ENCODE measurements at regions not wholly inside any gene's neighbourhood (a gene's known extent, or its start where the extent isn't known, plus 50 kb on each side); places are given as distances from the start of the nearest gene placed in this dataset.

DNA sequence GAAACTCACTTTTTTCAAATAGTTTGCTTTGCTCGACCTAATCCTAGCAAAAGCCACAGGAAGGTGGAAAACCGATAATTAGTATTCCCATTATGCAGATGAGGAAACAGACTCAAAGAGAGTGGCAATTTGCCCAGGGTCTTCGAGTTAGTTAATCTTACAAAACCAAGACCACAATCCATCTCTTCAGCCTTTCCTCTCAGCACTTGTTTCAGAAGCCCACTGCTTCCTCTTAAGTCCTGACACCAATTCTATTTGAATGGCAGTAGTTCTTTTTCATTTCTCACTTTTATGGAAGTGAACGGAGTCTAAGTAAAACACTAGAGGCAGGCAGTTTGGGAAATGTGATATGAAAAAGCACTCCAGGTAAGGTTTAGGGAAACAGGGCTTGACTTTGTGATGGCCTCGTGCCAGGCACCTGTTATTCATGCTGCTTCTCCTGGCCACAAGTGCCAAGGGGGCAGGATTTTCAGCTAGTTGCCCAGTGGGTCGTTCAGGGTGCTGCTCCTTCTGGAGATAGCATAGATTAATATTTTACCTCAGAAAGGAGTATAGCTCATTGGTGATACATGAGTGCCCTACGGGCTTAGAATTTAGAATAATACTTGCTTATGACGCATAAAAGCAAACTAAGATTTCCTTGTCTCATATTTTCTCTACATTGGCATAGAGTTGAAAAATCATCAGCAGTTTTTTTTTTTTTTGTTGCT, 76.6 kb upstream of the NRIP1 start:
- H3K4me2 ChIP-seq (ENCODE audit: low read length): no peak overlapping the region
- no peaks in the 10 kb centered on the region for H3K36me3 ChIP-seq (ENCODE audit: insufficient read depth, low read length)
- H3K27me3 ChIP-seq (ENCODE audit: insufficient read depth, low read length): peaks cover 6% of the 10 kb centered on the region
- FAIRE-seq (no peak), DNase-seq (ENCODE audit: low read depth) (no peak)
- H3K9ac ChIP-seq (ENCODE audit: low read length): no peak overlapping the region
- no peak for TF ChIP-seq EZH2 (IDR thresholded peaks at IDR 0.05; ENCODE audit: insufficient read depth, low read length)
- TF ChIP-seq CTCF (IDR thresholded peaks at IDR 0.05; ENCODE audit: insufficient read depth, low read depth, low read length): no peak
- H4K20me1 ChIP-seq (ENCODE audit: insufficient read depth, low read length): no peaks in the 10 kb centered on the region
- Mint-ChIP-seq H3K27me3 (ENCODE audit: low read depth, unreplicated experiment) (peaks cover 4% of the 10 kb centered on the region), H3K4me3 (ENCODE audit: unreplicated experiment) (no peak overlapping the region), H3K4me1 (ENCODE audit: low read depth, unreplicated experiment) (peaks cover 4% of the 10 kb centered on the region), H3K27ac (ENCODE audit: unreplicated experiment) (no peak overlapping the region), H3K9me3 (ENCODE audit: unreplicated experiment) (no peaks in the 10 kb centered on the region), H3K36me3 (ENCODE audit: low read depth, unreplicated experiment) (no peaks in the 10 kb centered on the region)
- no peaks in the 10 kb centered on the region for H3K79me2 ChIP-seq (ENCODE audit: insufficient read depth, low read length)
- no peaks in the 10 kb centered on the region for H3K9me3 ChIP-seq (ENCODE audit: insufficient read depth, low read depth, low read length)
- no peak overlapping the region for H3K27ac ChIP-seq (ENCODE audit: low read depth, low read length)
- H3K4me1 ChIP-seq (ENCODE audit: insufficient read depth, low read length): no peaks in the 10 kb centered on the region
- H3K4me3 ChIP-seq (ENCODE audit: insufficient read depth, low read depth, low read length): no peak overlapping the region
- H2AFZ ChIP-seq (ENCODE audit: low read depth, low read length): no peak overlapping the region

DNA sequence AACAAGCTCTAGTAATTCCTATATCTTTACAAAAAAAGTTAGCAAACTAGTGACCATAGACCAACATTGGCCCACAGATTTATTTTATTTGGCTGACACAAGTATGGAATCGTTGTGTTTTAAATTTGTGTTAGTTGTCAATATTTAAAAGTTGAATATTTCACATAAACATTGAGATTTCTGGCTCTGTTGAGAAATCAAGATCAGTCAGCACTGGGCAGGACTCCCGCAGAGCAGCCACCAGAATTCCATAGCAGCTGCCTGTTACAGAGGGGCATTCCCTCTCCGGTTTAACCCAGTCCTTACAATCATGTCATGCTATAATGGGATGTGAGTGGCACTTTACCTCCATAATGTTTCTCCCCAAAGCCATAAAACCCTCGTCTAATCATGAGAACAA, 79.2 kb upstream of the NRIP1 start:
- no peaks in the 10 kb centered on the region for H3K27me3 Mint-ChIP-seq (ENCODE audit: low read depth, unreplicated experiment)
- no peak overlapping the region for H2AFZ ChIP-seq (ENCODE audit: low read depth, low read length)
- H3K4me3 ChIP-seq (ENCODE audit: insufficient read depth, low read depth, low read length): no peak overlapping the region
- no peaks in the 10 kb centered on the region for H3K36me3 Mint-ChIP-seq (ENCODE audit: low read depth, unreplicated experiment)
- no peak overlapping the region for H3K4me2 ChIP-seq (ENCODE audit: low read length)
- H3K9me3 Mint-ChIP-seq (ENCODE audit: unreplicated experiment): no peaks in the 10 kb centered on the region
- peaks cover 4% of the 10 kb centered on the region for H3K4me1 Mint-ChIP-seq (ENCODE audit: low read depth, unreplicated experiment)
- FAIRE-seq (no peak), DNase-seq (ENCODE audit: low read depth) (no peak)
- no peak overlapping the region for H3K27ac ChIP-seq (ENCODE audit: low read depth, low read length)
- no peaks in the 10 kb centered on the region for H3K4me1 ChIP-seq (ENCODE audit: insufficient read depth, low read length)
- no peaks in the 10 kb centered on the region for H4K20me1 ChIP-seq (ENCODE audit: insufficient read depth, low read length)
- no peak for TF ChIP-seq EZH2 (IDR thresholded peaks at IDR 0.05; ENCODE audit: insufficient read depth, low read length)
- TF ChIP-seq CTCF (IDR thresholded peaks at IDR 0.05; ENCODE audit: insufficient read depth, low read depth, low read length): no peak
- no peaks in the 10 kb centered on the region for H3K36me3 ChIP-seq (ENCODE audit: insufficient read depth, low read length)
- peaks cover 6% of the 10 kb centered on the region for H3K27me3 ChIP-seq (ENCODE audit: insufficient read depth, low read length)
- no peaks in the 10 kb centered on the region for H3K79me2 ChIP-seq (ENCODE audit: insufficient read depth, low read length)
- H3K9me3 ChIP-seq (ENCODE audit: insufficient read depth, low read depth, low read length): no peaks in the 10 kb centered on the region
- no peak overlapping the region for H3K4me3 Mint-ChIP-seq (ENCODE audit: unreplicated experiment)
- no peak overlapping the region for H3K27ac Mint-ChIP-seq (ENCODE audit: unreplicated experiment)
- H3K9ac ChIP-seq (ENCODE audit: low read length): no peak overlapping the region

- no peaks in the 10 kb centered on the region for H3K79me2 ChIP-seq (ENCODE audit: insufficient read depth, low read length)
- H3K9me3 Mint-ChIP-seq (ENCODE audit: unreplicated experiment): no peaks in the 10 kb centered on the region
- no peaks in the 10 kb centered on the region for H3K36me3 Mint-ChIP-seq (ENCODE audit: low read depth, unreplicated experiment)
- no peak overlapping the region for H3K4me3 ChIP-seq (ENCODE audit: insufficient read depth, low read depth, low read length)
- FAIRE-seq (no peak), DNase-seq (ENCODE audit: low read depth) (no peak)
- peaks cover 3% of the 10 kb centered on the region for H3K4me1 Mint-ChIP-seq (ENCODE audit: low read depth, unreplicated experiment)
- no peak overlapping the region for H3K4me2 ChIP-seq (ENCODE audit: low read length)
- no peak overlapping the region for H3K4me3 Mint-ChIP-seq (ENCODE audit: unreplicated experiment)
- no peaks in the 10 kb centered on the region for H3K4me1 ChIP-seq (ENCODE audit: insufficient read depth, low read length)
- no peaks in the 10 kb centered on the region for H3K27me3 Mint-ChIP-seq (ENCODE audit: low read depth, unreplicated experiment)
- H3K36me3 ChIP-seq (ENCODE audit: insufficient read depth, low read length): no peaks in the 10 kb centered on the region
- no peak overlapping the region for H3K9ac ChIP-seq (ENCODE audit: low read length)
- H3K27me3 ChIP-seq (ENCODE audit: insufficient read depth, low read length): no peaks in the 10 kb centered on the region
- no peak overlapping the region for H3K27ac Mint-ChIP-seq (ENCODE audit: unreplicated experiment)
- H2AFZ ChIP-seq (ENCODE audit: low read depth, low read length): no peak overlapping the region
- H3K9me3 ChIP-seq (ENCODE audit: insufficient read depth, low read depth, low read length): no peaks in the 10 kb centered on the region
- no peak for TF ChIP-seq EZH2 (IDR thresholded peaks at IDR 0.05; ENCODE audit: insufficient read depth, low read length)
- no peak for TF ChIP-seq CTCF (IDR thresholded peaks at IDR 0.05; ENCODE audit: insufficient read depth, low read depth, low read length)
- H4K20me1 ChIP-seq (ENCODE audit: insufficient read depth, low read length): no peaks in the 10 kb centered on the region
- no peak overlapping the region for H3K27ac ChIP-seq (ENCODE audit: low read depth, low read length)
These were observed 83.6 kb upstream of the NRIP1 start for GRCh38 chr21:15148437-15148836.

All from astrocyte (in vitro differentiated cells and primary cell).